ENCODE measurements at regions not wholly inside any gene's neighbourhood (a gene's known extent, or its start where the extent isn't known, plus 50 kb on each side); places are given as distances from the start of the nearest gene placed in this dataset.

DNA sequence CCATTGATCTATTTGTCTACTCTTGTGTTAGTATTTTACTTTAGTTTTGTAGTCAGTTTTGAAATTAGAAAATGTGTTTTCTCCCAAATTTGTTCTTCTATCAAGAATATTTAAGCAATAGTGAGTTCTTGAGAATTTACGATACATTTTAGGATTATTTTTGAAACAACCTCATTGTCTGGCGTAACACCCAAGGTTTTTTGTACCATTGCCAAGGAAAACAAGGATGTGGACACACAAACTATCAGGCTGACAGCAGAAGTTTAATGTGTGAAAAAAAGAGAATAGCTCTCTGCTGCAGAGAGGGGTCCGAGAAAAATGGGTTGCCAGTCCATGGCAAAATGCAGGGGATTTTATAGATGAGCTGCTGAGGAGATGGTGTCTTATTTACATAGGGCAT, 865.1 kb upstream of the CNTN5 start (continued):
- TF ChIP-seq POLR2AphosphoS5 (IDR thresholded peaks at IDR 0.05; ENCODE audit: low read depth) (no peak), ZNF114 (CRISPR knock-in tag; IDR thresholded peaks at IDR 0.05) (no peak), STAT1 (IDR thresholded peaks at IDR 0.05; ENCODE audit: unreplicated experiment) (no peak), NANOG (IDR thresholded peaks at IDR 0.05; ENCODE audit: borderline replicate concordance) (no peak)
- TF ChIP-seq, protein P1, sequence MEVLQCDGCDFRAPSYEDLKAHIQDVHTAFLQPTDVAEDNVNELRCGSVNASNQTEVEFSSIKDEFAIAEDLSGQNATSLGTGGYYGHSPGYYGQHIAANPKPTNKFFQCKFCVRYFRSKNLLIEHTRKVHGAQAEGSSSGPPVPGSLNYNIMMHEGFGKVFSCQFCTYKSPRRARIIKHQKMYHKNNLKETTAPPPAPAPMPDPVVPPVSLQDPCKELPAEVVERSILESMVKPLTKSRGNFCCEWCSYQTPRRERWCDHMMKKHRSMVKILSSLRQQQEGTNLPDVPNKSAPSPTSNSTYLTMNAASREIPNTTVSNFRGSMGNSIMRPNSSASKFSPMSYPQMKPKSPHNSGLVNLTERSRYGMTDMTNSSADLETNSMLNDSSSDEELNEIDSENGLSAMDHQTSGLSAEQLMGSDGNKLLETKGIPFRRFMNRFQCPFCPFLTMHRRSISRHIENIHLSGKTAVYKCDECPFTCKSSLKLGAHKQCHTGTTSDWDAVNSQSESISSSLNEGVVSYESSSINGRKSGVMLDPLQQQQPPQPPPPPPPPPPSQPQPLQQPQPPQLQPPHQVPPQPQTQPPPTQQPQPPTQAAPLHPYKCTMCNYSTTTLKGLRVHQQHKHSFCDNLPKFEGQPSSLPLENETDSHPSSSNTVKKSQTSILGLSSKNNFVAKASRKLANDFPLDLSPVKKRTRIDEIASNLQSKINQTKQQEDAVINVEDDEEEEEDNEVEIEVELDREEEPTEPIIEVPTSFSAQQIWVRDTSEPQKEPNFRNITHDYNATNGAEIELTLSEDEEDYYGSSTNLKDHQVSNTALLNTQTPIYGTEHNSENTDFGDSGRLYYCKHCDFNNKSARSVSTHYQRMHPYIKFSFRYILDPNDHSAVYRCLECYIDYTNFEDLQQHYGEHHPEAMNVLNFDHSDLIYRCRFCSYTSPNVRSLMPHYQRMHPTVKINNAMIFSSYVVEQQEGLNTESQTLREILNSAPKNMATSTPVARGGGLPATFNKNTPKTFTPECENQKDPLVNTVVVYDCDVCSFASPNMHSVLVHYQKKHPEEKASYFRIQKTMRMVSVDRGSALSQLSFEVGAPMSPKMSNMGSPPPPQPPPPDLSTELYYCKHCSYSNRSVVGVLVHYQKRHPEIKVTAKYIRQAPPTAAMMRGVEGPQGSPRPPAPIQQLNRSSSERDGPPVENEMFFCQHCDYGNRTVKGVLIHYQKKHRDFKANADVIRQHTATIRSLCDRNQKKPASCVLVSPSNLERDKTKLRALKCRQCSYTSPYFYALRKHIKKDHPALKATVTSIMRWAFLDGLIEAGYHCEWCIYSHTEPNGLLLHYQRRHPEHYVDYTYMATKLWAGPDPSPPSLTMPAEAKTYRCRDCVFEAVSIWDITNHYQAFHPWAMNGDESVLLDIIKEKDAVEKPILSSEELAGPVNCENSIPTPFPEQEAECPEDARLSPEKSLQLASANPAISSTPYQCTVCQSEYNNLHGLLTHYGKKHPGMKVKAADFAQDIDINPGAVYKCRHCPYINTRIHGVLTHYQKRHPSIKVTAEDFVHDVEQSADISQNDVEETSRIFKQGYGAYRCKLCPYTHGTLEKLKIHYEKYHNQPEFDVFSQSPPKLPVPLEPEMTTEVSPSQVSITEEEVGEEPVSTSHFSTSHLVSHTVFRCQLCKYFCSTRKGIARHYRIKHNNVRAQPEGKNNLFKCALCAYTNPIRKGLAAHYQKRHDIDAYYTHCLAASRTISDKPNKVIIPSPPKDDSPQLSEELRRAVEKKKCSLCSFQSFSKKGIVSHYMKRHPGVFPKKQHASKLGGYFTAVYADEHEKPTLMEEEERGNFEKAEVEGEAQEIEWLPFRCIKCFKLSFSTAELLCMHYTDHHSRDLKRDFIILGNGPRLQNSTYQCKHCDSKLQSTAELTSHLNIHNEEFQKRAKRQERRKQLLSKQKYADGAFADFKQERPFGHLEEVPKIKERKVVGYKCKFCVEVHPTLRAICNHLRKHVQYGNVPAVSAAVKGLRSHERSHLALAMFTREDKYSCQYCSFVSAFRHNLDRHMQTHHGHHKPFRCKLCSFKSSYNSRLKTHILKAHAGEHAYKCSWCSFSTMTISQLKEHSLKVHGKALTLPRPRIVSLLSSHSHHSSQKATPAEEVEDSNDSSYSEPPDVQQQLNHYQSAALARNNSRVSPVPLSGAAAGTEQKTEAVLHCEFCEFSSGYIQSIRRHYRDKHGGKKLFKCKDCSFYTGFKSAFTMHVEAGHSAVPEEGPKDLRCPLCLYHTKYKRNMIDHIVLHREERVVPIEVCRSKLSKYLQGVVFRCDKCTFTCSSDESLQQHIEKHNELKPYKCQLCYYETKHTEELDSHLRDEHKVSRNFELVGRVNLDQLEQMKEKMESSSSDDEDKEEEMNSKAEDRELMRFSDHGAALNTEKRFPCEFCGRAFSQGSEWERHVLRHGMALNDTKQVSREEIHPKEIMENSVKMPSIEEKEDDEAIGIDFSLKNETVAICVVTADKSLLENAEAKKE (CRISPR knock-in tag; IDR thresholded peaks at IDR 0.05), result no peak

DNA sequence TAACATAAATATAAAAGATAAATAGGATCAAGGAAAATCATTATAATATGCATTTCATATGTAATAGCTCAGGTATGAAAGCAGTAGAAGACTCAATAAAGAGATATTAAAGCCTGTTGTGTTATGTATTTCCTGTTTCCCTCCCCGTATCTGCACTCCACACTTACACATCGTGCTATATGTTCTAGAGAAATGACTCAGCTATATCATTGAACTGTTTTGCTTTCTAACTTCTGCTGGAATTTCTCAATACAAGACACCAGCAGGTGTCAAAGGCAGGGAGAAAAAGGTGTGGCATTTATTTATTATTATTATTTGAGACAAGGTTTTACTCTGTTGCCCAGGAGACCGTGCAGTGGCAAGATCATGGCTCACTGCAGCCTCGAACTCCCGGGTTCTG, 842.8 kb upstream of the CNTN5 start:
- Histone ChIP-seq H3K4me3 (no peak overlapping the region), H3K27ac (ENCODE audit: low read depth) (no peak overlapping the region), H3K36me3 (ENCODE audit: insufficient read depth) (no peaks in the 10 kb centered on the region), H3F3A (replicated peaks; ENCODE audit: low read depth) (no peaks in the 10 kb centered on the region), H3K27me3 (ENCODE audit: insufficient read depth) (no peaks in the 10 kb centered on the region), H3K4me2 (no peak overlapping the region), H3K4me1 (ENCODE audit: insufficient read depth) (no peaks in the 10 kb centered on the region), H3K79me2 (replicated peaks; ENCODE audit: insufficient read depth) (no peaks in the 10 kb centered on the region), H2AFZ (no peak overlapping the region), H4K20me1 (replicated peaks; ENCODE audit: insufficient read depth) (no peaks in the 10 kb centered on the region), H3K9me2 (ENCODE audit: insufficient read depth) (no peaks in the 10 kb centered on the region)
- Mint-ChIP-seq H3K36me3 (ENCODE audit: low read depth) (no peaks in the 10 kb centered on the region), H3K4me1 (no peaks in the 10 kb centered on the region), H3K27me3 (ENCODE audit: insufficient read depth, low read depth, poor library complexity) (no peaks in the 10 kb centered on the region), H3K27ac (no peak overlapping the region), H3K9me3 (no peaks in the 10 kb centered on the region), H3K4me3 (no peak overlapping the region)
- ATAC-seq, result no peak
- no peak for DNase-seq (ENCODE audit: low spot score)
- TF ChIP-seq EZH2phosphoT487 (IDR thresholded peaks at IDR 0.05; ENCODE audit: unreplicated experiment) (no peak), EZH2 (IDR thresholded peaks at IDR 0.05; ENCODE audit: low read depth, unreplicated experiment) (no peak), STAT1 (IDR thresholded peaks at IDR 0.05; ENCODE audit: unreplicated experiment) (no peak)
- TF ChIP-seq, protein P2, sequence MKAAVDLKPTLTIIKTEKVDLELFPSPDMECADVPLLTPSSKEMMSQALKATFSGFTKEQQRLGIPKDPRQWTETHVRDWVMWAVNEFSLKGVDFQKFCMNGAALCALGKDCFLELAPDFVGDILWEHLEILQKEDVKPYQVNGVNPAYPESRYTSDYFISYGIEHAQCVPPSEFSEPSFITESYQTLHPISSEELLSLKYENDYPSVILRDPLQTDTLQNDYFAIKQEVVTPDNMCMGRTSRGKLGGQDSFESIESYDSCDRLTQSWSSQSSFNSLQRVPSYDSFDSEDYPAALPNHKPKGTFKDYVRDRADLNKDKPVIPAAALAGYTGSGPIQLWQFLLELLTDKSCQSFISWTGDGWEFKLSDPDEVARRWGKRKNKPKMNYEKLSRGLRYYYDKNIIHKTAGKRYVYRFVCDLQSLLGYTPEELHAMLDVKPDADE (IDR thresholded peaks at IDR 0.05), result no peak
- TF ChIP-seq, protein P3, sequence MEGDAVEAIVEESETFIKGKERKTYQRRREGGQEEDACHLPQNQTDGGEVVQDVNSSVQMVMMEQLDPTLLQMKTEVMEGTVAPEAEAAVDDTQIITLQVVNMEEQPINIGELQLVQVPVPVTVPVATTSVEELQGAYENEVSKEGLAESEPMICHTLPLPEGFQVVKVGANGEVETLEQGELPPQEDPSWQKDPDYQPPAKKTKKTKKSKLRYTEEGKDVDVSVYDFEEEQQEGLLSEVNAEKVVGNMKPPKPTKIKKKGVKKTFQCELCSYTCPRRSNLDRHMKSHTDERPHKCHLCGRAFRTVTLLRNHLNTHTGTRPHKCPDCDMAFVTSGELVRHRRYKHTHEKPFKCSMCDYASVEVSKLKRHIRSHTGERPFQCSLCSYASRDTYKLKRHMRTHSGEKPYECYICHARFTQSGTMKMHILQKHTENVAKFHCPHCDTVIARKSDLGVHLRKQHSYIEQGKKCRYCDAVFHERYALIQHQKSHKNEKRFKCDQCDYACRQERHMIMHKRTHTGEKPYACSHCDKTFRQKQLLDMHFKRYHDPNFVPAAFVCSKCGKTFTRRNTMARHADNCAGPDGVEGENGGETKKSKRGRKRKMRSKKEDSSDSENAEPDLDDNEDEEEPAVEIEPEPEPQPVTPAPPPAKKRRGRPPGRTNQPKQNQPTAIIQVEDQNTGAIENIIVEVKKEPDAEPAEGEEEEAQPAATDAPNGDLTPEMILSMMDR (conservative IDR thresholded peaks at IDR 0.05; ENCODE audit: low read depth in 2 of 2), result no peak
- TF ChIP-seq, protein P4, sequence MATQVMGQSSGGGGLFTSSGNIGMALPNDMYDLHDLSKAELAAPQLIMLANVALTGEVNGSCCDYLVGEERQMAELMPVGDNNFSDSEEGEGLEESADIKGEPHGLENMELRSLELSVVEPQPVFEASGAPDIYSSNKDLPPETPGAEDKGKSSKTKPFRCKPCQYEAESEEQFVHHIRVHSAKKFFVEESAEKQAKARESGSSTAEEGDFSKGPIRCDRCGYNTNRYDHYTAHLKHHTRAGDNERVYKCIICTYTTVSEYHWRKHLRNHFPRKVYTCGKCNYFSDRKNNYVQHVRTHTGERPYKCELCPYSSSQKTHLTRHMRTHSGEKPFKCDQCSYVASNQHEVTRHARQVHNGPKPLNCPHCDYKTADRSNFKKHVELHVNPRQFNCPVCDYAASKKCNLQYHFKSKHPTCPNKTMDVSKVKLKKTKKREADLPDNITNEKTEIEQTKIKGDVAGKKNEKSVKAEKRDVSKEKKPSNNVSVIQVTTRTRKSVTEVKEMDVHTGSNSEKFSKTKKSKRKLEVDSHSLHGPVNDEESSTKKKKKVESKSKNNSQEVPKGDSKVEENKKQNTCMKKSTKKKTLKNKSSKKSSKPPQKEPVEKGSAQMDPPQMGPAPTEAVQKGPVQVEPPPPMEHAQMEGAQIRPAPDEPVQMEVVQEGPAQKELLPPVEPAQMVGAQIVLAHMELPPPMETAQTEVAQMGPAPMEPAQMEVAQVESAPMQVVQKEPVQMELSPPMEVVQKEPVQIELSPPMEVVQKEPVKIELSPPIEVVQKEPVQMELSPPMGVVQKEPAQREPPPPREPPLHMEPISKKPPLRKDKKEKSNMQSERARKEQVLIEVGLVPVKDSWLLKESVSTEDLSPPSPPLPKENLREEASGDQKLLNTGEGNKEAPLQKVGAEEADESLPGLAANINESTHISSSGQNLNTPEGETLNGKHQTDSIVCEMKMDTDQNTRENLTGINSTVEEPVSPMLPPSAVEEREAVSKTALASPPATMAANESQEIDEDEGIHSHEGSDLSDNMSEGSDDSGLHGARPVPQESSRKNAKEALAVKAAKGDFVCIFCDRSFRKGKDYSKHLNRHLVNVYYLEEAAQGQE (IDR thresholded peaks at IDR 0.05; ENCODE audit: unreplicated experiment), result no peak

Measured in GM23338 (cell line).